Large intestine (tissue), 3 donors: ENCODE measurements at regions not wholly inside any gene's neighbourhood (a gene's known extent, or its start where the extent isn't known, plus 50 kb on each side); places are given as distances from the start of the nearest gene placed in this dataset.
"Not testable (repeated sequence)": the region's sequence is repeated elsewhere in the genome, so short reads cannot be mapped to it uniquely, and the experiment has no call there.

Source experiments
- DNase-seq, 2 donors: peaks; one replicate each; pipeline versions ENCODE4 v3.0.0 to v3.0.0-alpha.2; 2013
- H3K27ac ChIP-seq: one replicate; pipeline ENCODE4 v1.5.1; 2013; ENCODE audit warnings: low read length
- H3K27me3 ChIP-seq: 2 replicates; pipeline ENCODE4 v1.6.1; 2013; ENCODE audit warnings: low read length; ENCODE audit not compliant: control insufficient read depth, insufficient read depth
- H3K36me3 ChIP-seq: 2 replicates; pipeline ENCODE4 v1.6.1; 2013; ENCODE audit warnings: low read length; ENCODE audit not compliant: control insufficient read depth, insufficient read depth
- H3K4me1 ChIP-seq: one replicate; pipeline ENCODE4 v1.6.1; 2013; ENCODE audit warnings: low read length; ENCODE audit not compliant: control insufficient read depth, insufficient read depth
- H3K4me3 ChIP-seq: one replicate; pipeline ENCODE4 v1.5.1; 2013; ENCODE audit warnings: low read length
- H3K9me3 ChIP-seq: one replicate; pipeline ENCODE4 v1.6.1; 2013; ENCODE audit warnings: mild to moderate bottlenecking, low read depth, low read length, moderate library complexity; ENCODE audit not compliant: control insufficient read depth
- WGBS: methylation state at CpG from one replicate; pipeline ENCODE4 v1.1.5; 2013; ENCODE audit warnings: low lambda C conversion rate; ENCODE audit not compliant: insufficient coverage; 5-methylcytosine and 5-hydroxymethylcytosine counted together

GRCh38 chr2:67583185-67583584, 186.1 kb downstream of the ETAA1 start:
- H3K9me3 ChIP-seq, result peaks cover 32% of the 10 kb centered on the region
- no peaks in the 10 kb centered on the region for H3K4me1 ChIP-seq
- no peaks in the 10 kb centered on the region for H3K36me3 ChIP-seq
- H3K27me3 ChIP-seq, result no peaks in the 10 kb centered on the region
- no peak overlapping the region for H3K27ac ChIP-seq
- no peak overlapping the region for H3K4me3 ChIP-seq
- no CpG with 5 or more reads among the region's 2 CpGs for WGBS
- DNase-seq, result no peak

GRCh38 chr2:67585400-67585799, 188.3 kb downstream of the ETAA1 start:
- Histone ChIP-seq H3K9me3 (peaks cover 32% of the 10 kb centered on the region), H3K36me3 (no peaks in the 10 kb centered on the region), H3K27ac (no peak overlapping the region), H3K27me3 (no peaks in the 10 kb centered on the region), H3K4me3 (no peak overlapping the region), H3K4me1 (no peaks in the 10 kb centered on the region)
- no peak for DNase-seq

GRCh38 chr2:67589121-67589520, 192.0 kb downstream of the ETAA1 start:
- not testable (repeated sequence) for H3K27ac ChIP-seq, H3K36me3 ChIP-seq, H3K4me1 ChIP-seq, DNase-seq, H3K27me3 ChIP-seq, H3K4me3 ChIP-seq
- H3K9me3 ChIP-seq, result peaks cover 12% of the 10 kb centered on the region
- no CpG with 5 or more reads among the region's 6 CpGs for WGBS

- H3K4me1 ChIP-seq, H3K27ac ChIP-seq, H3K4me3 ChIP-seq, H3K36me3 ChIP-seq, H3K9me3 ChIP-seq, DNase-seq, H3K27me3 ChIP-seq: not testable (repeated sequence)
These were observed 197.4 kb downstream of the ETAA1 start for GRCh38 chr2:67594522-67594921.

- no peak for DNase-seq
- Histone ChIP-seq H3K36me3 (no peaks in the 10 kb centered on the region), H3K27ac (no peak overlapping the region), H3K4me3 (no peak overlapping the region), H3K9me3 (no peaks in the 10 kb centered on the region), H3K27me3 (no peaks in the 10 kb centered on the region), H3K4me1 (no peaks in the 10 kb centered on the region)
These were observed 199.7 kb downstream of the ETAA1 start for GRCh38 chr2:67596871-67597270.

GRCh38 chr2:67599561-67599960, 202.4 kb downstream of the ETAA1 start:
- Histone ChIP-seq H3K36me3 (no peaks in the 10 kb centered on the region), H3K27me3 (no peaks in the 10 kb centered on the region), H3K9me3 (no peaks in the 10 kb centered on the region), H3K4me3 (no peak overlapping the region), H3K27ac (no peak overlapping the region), H3K4me1 (no peaks in the 10 kb centered on the region)
- DNase-seq, result no peak

GRCh38 chr2:67600222-67600871, 203.2 kb downstream of the ETAA1 start:
- Histone ChIP-seq H3K27me3 (no peaks in the 10 kb centered on the region), H3K9me3 (no peaks in the 10 kb centered on the region), H3K36me3 (no peaks in the 10 kb centered on the region), H3K4me1 (no peaks in the 10 kb centered on the region), H3K27ac (no peak overlapping the region), H3K4me3 (no peak overlapping the region)
- DNase-seq, result no peak
- 89% methylated on average over 4 of the region's 10 CpGs for WGBS

GRCh38 chr2:67600946-67601345, 203.8 kb downstream of the ETAA1 start:
- Histone ChIP-seq H3K36me3 (no peaks in the 10 kb centered on the region), H3K27ac (no peak overlapping the region), H3K4me3 (no peak overlapping the region), H3K27me3 (no peaks in the 10 kb centered on the region), H3K4me1 (no peaks in the 10 kb centered on the region), H3K9me3 (no peaks in the 10 kb centered on the region)
- WGBS, result 60% methylated on average over 1 of the region's 1 CpG
- DNase-seq, result no peak

- H3K36me3 ChIP-seq, result no peaks in the 10 kb centered on the region
- no peak for DNase-seq
- no peaks in the 10 kb centered on the region for H3K4me1 ChIP-seq
- no CpG with 5 or more reads among the region's 1 CpG for whole genome bisulfite sequencing
- no peaks in the 10 kb centered on the region for H3K9me3 ChIP-seq
- H3K27ac ChIP-seq, result no peak overlapping the region
- H3K27me3 ChIP-seq, result no peaks in the 10 kb centered on the region
- H3K4me3 ChIP-seq, result no peak overlapping the region
These were observed 207.2 kb downstream of the ETAA1 start for GRCh38 chr2:67604360-67604759.

GRCh38 chr2:67612576-67613042, 215.5 kb downstream of the ETAA1 start:
- H3K9me3 ChIP-seq, result no peaks in the 10 kb centered on the region
- no peaks in the 10 kb centered on the region for H3K4me1 ChIP-seq
- H3K27me3 ChIP-seq, result no peaks in the 10 kb centered on the region
- no peak for DNase-seq
- no CpG with 5 or more reads among the region's 4 CpGs for WGBS
- H3K36me3 ChIP-seq, result no peaks in the 10 kb centered on the region
- no peak overlapping the region for H3K27ac ChIP-seq
- no peak overlapping the region for H3K4me3 ChIP-seq

GRCh38 chr2:67613227-67613626, 216.1 kb downstream of the ETAA1 start:
- no peaks in the 10 kb centered on the region for H3K4me1 ChIP-seq
- H3K36me3 ChIP-seq, result no peaks in the 10 kb centered on the region
- no peak overlapping the region for H3K4me3 ChIP-seq
- no peaks in the 10 kb centered on the region for H3K9me3 ChIP-seq
- DNase-seq, result no peak
- no CpG with 5 or more reads among the region's 1 CpG for WGBS
- H3K27me3 ChIP-seq, result no peaks in the 10 kb centered on the region
- no peak overlapping the region for H3K27ac ChIP-seq
